HEK293 (cell line): ENCODE measurements at regions not wholly inside any gene's neighbourhood (a gene's known extent, or its start where the extent isn't known, plus 50 kb on each side); places are given as distances from the start of the nearest gene placed in this dataset.

ENCODE experiments used
- CTCF ChIP-seq: fragments of 450-650 bp; formaldehyde crosslinking; IDR thresholded peaks from 2 replicates; pipeline ENCODE4 v1.5.1; 2016; ENCODE audit warnings: missing biosample characterization, missing genetic modification characterization
- ELK4 ChIP-seq: IDR thresholded peaks from 2 replicates; pipeline ENCODE4 v1.6.1; 2011; ENCODE audit warnings: mild to moderate bottlenecking, low read depth, low read length, borderline replicate concordance
- KLF1 ChIP-seq: fragments of 450-650 bp; formaldehyde crosslinking; IDR thresholded peaks from 2 replicates; pipeline ENCODE4 v1.5.1; 2016; ENCODE audit warnings: missing biosample characterization, missing genetic modification characterization
- PBX3 ChIP-seq: sonication (generic); formaldehyde crosslinking; IDR thresholded peaks from 2 replicates; pipeline ENCODE4 v1.8.1; 2022; ENCODE audit warnings: mild to moderate bottlenecking, moderate library complexity, missing genetic modification reagents
- SETDB1 ChIP-seq: IDR thresholded peaks from one replicate; pipeline ENCODE4 v1.6.1; 2017; ENCODE audit warnings: mild to moderate bottlenecking, low read length, moderate library complexity, mixed read lengths; ENCODE audit not compliant: insufficient read length
- ZBTB49 ChIP-seq: fragments of 450-650 bp; formaldehyde crosslinking; IDR thresholded peaks from 2 replicates; pipeline ENCODE4 v1.5.1; 2016; ENCODE audit warnings: missing biosample characterization, missing genetic modification characterization, low read depth
- ZNF239 ChIP-seq: fragments of 450-650 bp; formaldehyde crosslinking; IDR thresholded peaks from 2 replicates; pipeline ENCODE4 v1.5.1; 2016; ENCODE audit warnings: missing biosample characterization, missing genetic modification characterization
- ZNF335 ChIP-seq: fragments of 450-650 bp; formaldehyde crosslinking; conservative IDR thresholded peaks from 2 replicates; pipeline ENCODE4 v1.5.1; 2016; ENCODE audit warnings: missing biosample characterization, missing genetic modification characterization
- ZNF639 ChIP-seq: fragments of 450-650 bp; formaldehyde crosslinking; IDR thresholded peaks from 2 replicates; pipeline ENCODE4 v1.5.1; 2016; ENCODE audit warnings: missing biosample characterization, missing genetic modification characterization

GRCh38 chr1:221454096-221454495 is 287.8 kb downstream of the DUSP10 start:
- TF ChIP-seq ELK4 (no peak), KLF1 (tag by site-specific recombination) (no peak), CTCF (tag by site-specific recombination) (no peak), ZNF639 (tag by site-specific recombination) (no peak), ZNF335 (no peak), SETDB1 (no peak), ZBTB49 (tag by site-specific recombination) (no peak), ZNF239 (tag by site-specific recombination) (no peak), PBX3 (CRISPR knock-in tag) (no peak)
